HepG2 (cell line): ENCODE measurements at regions not wholly inside any gene's neighbourhood (a gene's known extent, or its start where the extent isn't known, plus 50 kb on each side); places are given as distances from the start of the nearest gene placed in this dataset.

ENCODE experiments used
- CBX1 ChIP-seq: IDR thresholded peaks from one replicate; pipeline ENCODE4 v1.6.1; 2016; ENCODE audit warnings: antibody characterized with exemption, low read depth
- FOXO1 ChIP-seq: sonication (generic); formaldehyde crosslinking; IDR thresholded peaks from 2 replicates; pipeline ENCODE4 v1.4.0; 2020; ENCODE audit warnings: missing genetic modification reagents
- KDM5A ChIP-seq: fragments of 200-600 bp; sonication (generic); IDR thresholded peaks from 2 replicates; pipeline ENCODE4 v1.7.0; 2018; ENCODE audit warnings: antibody characterized with exemption, mild to moderate bottlenecking, low read length, borderline replicate concordance
- MAZ ChIP-seq, 2 experiments: sonication (generic) in 1 of 2; formaldehyde crosslinking in 1 of 2; IDR thresholded peaks; 2 replicates each; pipeline versions ENCODE4 v1.5.0 to v1.6.1; 2012 to 2020; ENCODE audit warnings: low read depth in 2 of 2, mild to moderate bottlenecking in 2 of 2, borderline replicate concordance in 1 of 2, improper control_type of control experiment in 1 of 2, low read length in 1 of 2, missing genetic modification reagents in 1 of 2, moderate library complexity in 1 of 2
- RXRA ChIP-seq: sonication (generic); formaldehyde crosslinking; IDR thresholded peaks from 2 replicates; pipeline ENCODE4 v1.5.1; 2020; ENCODE audit warnings: missing genetic modification reagents
- ZNF264 ChIP-seq: sonication (generic); formaldehyde crosslinking; IDR thresholded peaks from 2 replicates; pipeline ENCODE4 v1.4.0; 2020; ENCODE audit warnings: missing genetic modification reagents
- ZNF674 ChIP-seq: sonication (generic); formaldehyde crosslinking; IDR thresholded peaks from 2 replicates; pipeline ENCODE4 v1.5.0; 2020; ENCODE audit warnings: low read depth, mild to moderate bottlenecking, missing genetic modification reagents
- TF ChIP-seq, protein P1 (sequence below): sonication (generic); formaldehyde crosslinking; IDR thresholded peaks from 2 replicates; pipeline ENCODE4 v1.5.0; 2020; ENCODE audit warnings: mild to moderate bottlenecking, missing genetic modification reagents

DNA sequence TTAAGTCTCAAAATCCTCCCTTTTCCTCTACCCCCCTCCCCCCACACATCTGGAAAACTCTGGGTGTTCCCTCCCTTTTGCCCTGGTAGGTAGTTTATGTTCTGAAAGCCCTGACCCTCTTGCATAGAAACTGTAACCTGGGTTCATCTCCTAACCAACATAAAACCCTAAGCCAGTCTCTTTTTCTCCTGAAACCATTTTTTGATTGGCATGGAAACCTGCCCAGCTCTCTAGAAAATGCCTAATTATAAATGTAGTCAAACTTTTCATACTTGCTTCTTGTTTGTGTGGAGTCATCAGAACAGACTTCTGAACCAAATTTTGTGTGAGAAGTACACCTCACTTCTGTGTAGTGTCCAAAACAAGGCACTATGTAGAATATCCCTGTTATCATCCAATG, 1264.4 kb downstream of the SI start:
- TF ChIP-seq, protein P1, sequence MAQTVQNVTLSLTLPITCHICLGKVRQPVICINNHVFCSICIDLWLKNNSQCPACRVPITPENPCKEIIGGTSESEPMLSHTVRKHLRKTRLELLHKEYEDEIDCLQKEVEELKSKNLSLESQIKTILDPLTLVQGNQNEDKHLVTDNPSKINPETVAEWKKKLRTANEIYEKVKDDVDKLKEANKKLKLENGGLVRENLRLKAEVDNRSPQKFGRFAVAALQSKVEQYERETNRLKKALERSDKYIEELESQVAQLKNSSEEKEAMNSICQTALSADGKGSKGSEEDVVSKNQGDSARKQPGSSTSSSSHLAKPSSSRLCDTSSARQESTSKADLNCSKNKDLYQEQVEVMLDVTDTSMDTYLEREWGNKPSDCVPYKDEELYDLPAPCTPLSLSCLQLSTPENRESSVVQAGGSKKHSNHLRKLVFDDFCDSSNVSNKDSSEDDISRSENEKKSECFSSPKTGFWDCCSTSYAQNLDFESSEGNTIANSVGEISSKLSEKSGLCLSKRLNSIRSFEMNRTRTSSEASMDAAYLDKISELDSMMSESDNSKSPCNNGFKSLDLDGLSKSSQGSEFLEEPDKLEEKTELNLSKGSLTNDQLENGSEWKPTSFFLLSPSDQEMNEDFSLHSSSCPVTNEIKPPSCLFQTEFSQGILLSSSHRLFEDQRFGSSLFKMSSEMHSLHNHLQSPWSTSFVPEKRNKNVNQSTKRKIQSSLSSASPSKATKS (CRISPR knock-in tag) = no peak
- TF ChIP-seq MAZ (IDR thresholded peaks at IDR 0.05; ENCODE audit: borderline replicate concordance, low read depth, low read length) = no peak
- no peak for TF ChIP-seq MAZ (CRISPR knock-in tag; IDR thresholded peaks at IDR 0.05; ENCODE audit: low read depth)
- TF ChIP-seq KDM5A = no peak
- TF ChIP-seq FOXO1 (CRISPR knock-in tag) = no peak
- no peak for TF ChIP-seq ZNF264 (CRISPR knock-in tag)
- no peak for TF ChIP-seq ZNF674 (CRISPR knock-in tag)
- no peak for TF ChIP-seq RXRA
- no peak for TF ChIP-seq CBX1
